B cell (primary cell): ENCODE measurements at regions not wholly inside any gene's neighbourhood (a gene's known extent, or its start where the extent isn't known, plus 50 kb on each side); places are given as distances from the start of the nearest gene placed in this dataset.

Experiments
- ATAC-seq: fragments of 200-7000 bp; cut with Tn5 transposase; one replicate; pipeline ENCODE4 v1.10.0; 2021; ENCODE audit warnings: low read depth, mild to moderate bottlenecking, moderate number of reproducible peaks, moderate library complexity
- CTCF ChIA-PET: fragments of 350-600 bp; sonication (Branson Sonifier 250); formaldehyde crosslinking; loops from one replicate; lab custom pipeline; 2021; ENCODE audit warnings: antibody characterized with exemption, inconsistent platforms; lab: Charles Lee
- POLR2A ChIA-PET: fragments of 350-600 bp; sonication (Branson Sonifier 250); formaldehyde crosslinking; loops from one replicate; lab custom pipeline; 2021; ENCODE audit warnings: antibody characterized with exemption; lab: Charles Lee
- DNase-seq: peaks from one replicate; pipeline ENCODE4 v3.0.0; 2013
- H2AFZ ChIP-seq: 2 replicates; pipeline ENCODE4 v1.6.1; 2012; ENCODE audit warnings: mild to moderate bottlenecking, low read depth, low read length; ENCODE audit not compliant: insufficient read depth, poor library complexity, severe bottlenecking
- H3K27ac ChIP-seq, 2 donors: 1 replicate in 1 of 2; 2 replicates in 1 of 2; pipeline ENCODE4 v1.5.1; 2012 to 2013; ENCODE audit warnings: low read length in 2 of 2, mild to moderate bottlenecking in 2 of 2, moderate library complexity in 1 of 2
- H3K27me3 ChIP-seq, 4 experiments: fragments of 200-600 bp in 1 of 4; sonication (generic) in 1 of 4; replicated peaks in 1 of 4; 1 replicate in 2 of 4; 2 replicates in 2 of 4; pipeline versions ENCODE4 v1.6.1 to v1.7.0; 2013 to 2016; ENCODE audit warnings: low read length in 3 of 4, mild to moderate bottlenecking in 2 of 4, mixed read lengths in 1 of 4, moderate library complexity in 1 of 4; ENCODE audit not compliant: insufficient read depth in 4 of 4, control insufficient read depth in 3 of 4; ENCODE audit errors: control extremely low read depth in 1 of 4
- H3K36me3 ChIP-seq, 2 experiments: replicated peaks in 1 of 2; 1 replicate in 1 of 2; 2 replicates in 1 of 2; pipeline versions ENCODE4 v1.6.1 to v1.7.1; 2013; ENCODE audit warnings: low read length in 1 of 2; ENCODE audit not compliant: insufficient read depth in 2 of 2, control insufficient read depth in 1 of 2; ENCODE audit errors: control extremely low read depth in 1 of 2, extremely low read depth in 1 of 2
- H3K4me1 ChIP-seq, 2 donors: fragments of 200-600 bp in 1 of 2; sonication (generic) in 1 of 2; 1 replicate in 1 of 2; 2 replicates in 1 of 2; pipeline versions ENCODE4 v1.5.1 to v1.6.1; 2013 to 2017; ENCODE audit warnings: low read length in 2 of 2; ENCODE audit not compliant: control insufficient read depth in 2 of 2, insufficient read depth in 2 of 2
- H3K4me2 ChIP-seq: replicated peaks from 2 replicates; pipeline ENCODE3; 2012; ENCODE audit warnings: mild to moderate bottlenecking, low read depth, low read length; ENCODE audit not compliant: poor library complexity, severe bottlenecking
- H3K4me3 ChIP-seq, 5 experiments: fragments of 200-600 bp in 1 of 5; sonication (generic) in 1 of 5; 1 replicate in 3 of 5; 2 replicates in 2 of 5; pipeline versions ENCODE4 v1.5.1 to v1.7.0; 2011 to 2016; ENCODE audit warnings: low read length in 4 of 5, mild to moderate bottlenecking in 4 of 5, low read depth in 2 of 5, control low read depth in 1 of 5, moderate library complexity in 1 of 5; ENCODE audit not compliant: insufficient read depth in 1 of 5; ENCODE audit errors: control extremely low read depth in 1 of 5, extremely low read depth in 1 of 5
- H3K79me2 ChIP-seq: fragments of 200-600 bp; sonication (generic); one replicate; pipeline ENCODE4 v1.6.0; 2016; ENCODE audit warnings: low read length; ENCODE audit not compliant: control insufficient read depth, insufficient read depth
- H3K9ac ChIP-seq: fragments of 200-600 bp; sonication (generic); 2 replicates; pipeline ENCODE4 v1.6.1; 2017; ENCODE audit warnings: mild to moderate bottlenecking, low read length, moderate library complexity
- H3K9me3 ChIP-seq, 3 donors: one replicate each; pipeline versions ENCODE4 v1.6.1 to v1.7.1; 2013; ENCODE audit warnings: low read length in 2 of 3; ENCODE audit not compliant: control insufficient read depth in 2 of 3, insufficient read depth in 1 of 3; ENCODE audit errors: control extremely low read depth in 1 of 3
- H4K20me1 ChIP-seq: 2 replicates; pipeline ENCODE4 v1.6.0; 2012; ENCODE audit warnings: mild to moderate bottlenecking, low read length; ENCODE audit not compliant: insufficient read depth, control insufficient read depth, poor library complexity, severe bottlenecking
- H3K27ac Mint-ChIP-seq: one replicate; pipeline ENCODE4 v1.8.0; 2021; ENCODE audit warnings: mixed read lengths
- H3K27me3 Mint-ChIP-seq: one replicate; pipeline ENCODE4 v1.8.0; 2021; ENCODE audit warnings: mixed read lengths
- H3K4me1 Mint-ChIP-seq: one replicate; pipeline ENCODE4 v1.8.0; 2021; ENCODE audit warnings: mixed read lengths
- H3K4me3 Mint-ChIP-seq: one replicate; pipeline ENCODE4 v1.8.0; 2021; ENCODE audit warnings: mixed read lengths
- H3K9me3 Mint-ChIP-seq: one replicate; pipeline ENCODE4 v1.8.0; 2022; ENCODE audit warnings: mixed read lengths; ENCODE audit not compliant: insufficient read depth
- CTCF ChIP-seq: fragments of 200-600 bp; IDR thresholded peaks from one replicate; pipeline ENCODE4 v1.8.0; 2022; ENCODE audit warnings: antibody characterized with exemption, mild to moderate bottlenecking
- EZH2 ChIP-seq: IDR thresholded peaks from 2 replicates; pipeline ENCODE4 v1.6.1; 2012; ENCODE audit warnings: borderline replicate concordance, low read depth, mild to moderate bottlenecking, moderate library complexity, low read length; ENCODE audit not compliant: insufficient read depth, poor library complexity, severe bottlenecking
- WGBS: methylation state at CpG from one replicate; pipeline ENCODE4 v1.1.5; 2013; ENCODE audit warnings: missing lambda C conversion rate; ENCODE audit not compliant: insufficient coverage; 5-methylcytosine and 5-hydroxymethylcytosine counted together
- intact Hi-C: fragments of 100-400 bp; cut with micrococcal nuclease; formaldehyde crosslinking; loops from one replicate; pipeline ENCODE4 v1.10.0; 2022

DNA sequence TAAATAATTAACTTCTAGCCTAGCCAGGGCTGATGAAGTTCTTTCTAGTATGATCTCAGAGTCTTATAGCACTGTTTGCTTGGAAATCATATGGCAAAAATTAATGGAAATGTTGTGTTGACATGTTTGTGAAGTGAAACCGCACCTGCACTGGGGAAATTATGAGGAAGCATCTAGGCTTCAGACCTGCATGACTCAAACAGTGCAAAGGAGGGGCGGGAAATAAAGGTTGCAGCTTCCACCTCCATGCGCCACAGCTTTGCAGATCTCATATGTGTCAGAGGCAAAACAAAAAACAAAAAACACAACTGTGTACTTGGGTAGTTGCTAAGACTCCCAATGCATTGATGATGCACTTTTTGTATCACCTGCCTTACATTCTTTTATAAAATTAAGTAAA is 1080.6 kb downstream of the PLA2G4A start:
- TF ChIP-seq CTCF, result no peak
- TF ChIP-seq EZH2, result no peak
- H3K4me2 ChIP-seq, result no peak overlapping the region
- Mint-ChIP-seq H3K9me3 (no peaks in the 10 kb centered on the region), H3K4me3 (no peak overlapping the region), H3K27me3 (no peaks in the 10 kb centered on the region), H3K4me1 (no peaks in the 10 kb centered on the region), H3K27ac (no peak overlapping the region)
- ATAC-seq (no peak), DNase-seq (no peak)
- no peak overlapping the region for H2AFZ ChIP-seq
- no peak overlapping the region for H3K4me3 ChIP-seq
- 67% methylated on average over 1 of the region's 3 CpGs for WGBS
- H3K27me3 ChIP-seq, result no peaks in the 10 kb centered on the region
- no peaks in the 10 kb centered on the region for H3K36me3 ChIP-seq
- no peaks in the 10 kb centered on the region for H3K9me3 ChIP-seq
- no peak overlapping the region for H3K9ac ChIP-seq
- no peak overlapping the region for H3K27ac ChIP-seq
- no peaks in the 10 kb centered on the region for H3K79me2 ChIP-seq
- ChIA-PET CTCF (no interaction called here), POLR2A (no interaction called here)
- H3K4me1 ChIP-seq, result no peaks in the 10 kb centered on the region
- no peaks in the 10 kb centered on the region for H4K20me1 ChIP-seq
- intact Hi-C loops, result no loop called here

GRCh38 chr1:187911820-187912219 is 1083.1 kb downstream of the PLA2G4A start:
- no peak overlapping the region for H3K4me3 ChIP-seq
- ChIA-PET POLR2A (no interaction called here), CTCF (no interaction called here)
- no peaks in the 10 kb centered on the region for H3K4me1 ChIP-seq
- H3K9ac ChIP-seq, result no peak overlapping the region
- TF ChIP-seq CTCF, result no peak
- no peak for TF ChIP-seq EZH2
- intact Hi-C loops, result no loop called here
- ATAC-seq, result no peak
- no peak overlapping the region for H3K27ac ChIP-seq
- H3K4me3 Mint-ChIP-seq, result no peak overlapping the region
- H3K9me3 Mint-ChIP-seq, result no peaks in the 10 kb centered on the region
- H3K79me2 ChIP-seq, result no peaks in the 10 kb centered on the region
- H3K27ac Mint-ChIP-seq, result no peak overlapping the region
- no peaks in the 10 kb centered on the region for H4K20me1 ChIP-seq
- no peak overlapping the region for H3K4me2 ChIP-seq
- H3K9me3 ChIP-seq, result peaks cover 0 to 2% (median 0%) of the 10 kb centered on the region in 3 donors
- H3K27me3 Mint-ChIP-seq, result no peaks in the 10 kb centered on the region
- H3K4me1 Mint-ChIP-seq, result no peaks in the 10 kb centered on the region
- no peaks in the 10 kb centered on the region for H3K27me3 ChIP-seq
- no peak for DNase-seq
- H2AFZ ChIP-seq, result no peak overlapping the region
- no peaks in the 10 kb centered on the region for H3K36me3 ChIP-seq
